ENCODE measurements at regions not wholly inside any gene's neighbourhood (a gene's known extent, or its start where the extent isn't known, plus 50 kb on each side); places are given as distances from the start of the nearest gene placed in this dataset.

DNA sequence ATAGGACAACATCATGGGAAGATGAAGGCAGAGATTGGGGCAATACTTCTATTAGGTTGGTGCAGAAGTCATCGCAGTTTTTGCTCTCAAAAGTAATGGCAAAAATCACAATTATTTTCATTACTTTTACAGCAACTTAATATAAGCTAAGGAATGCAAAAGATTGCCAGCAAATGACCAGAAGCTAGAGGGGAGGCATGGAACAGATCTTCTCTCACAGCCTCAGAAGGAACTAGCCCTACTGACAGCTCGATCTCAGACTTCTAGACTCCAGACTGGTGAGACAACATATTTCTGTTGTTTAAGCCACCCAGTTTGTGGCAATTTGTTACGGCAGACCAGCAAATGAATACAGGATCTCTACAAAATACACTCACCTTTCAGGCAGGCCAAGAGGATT, 348.5 kb upstream of the TBX3 start:
- TF ChIP-seq, protein P1, sequence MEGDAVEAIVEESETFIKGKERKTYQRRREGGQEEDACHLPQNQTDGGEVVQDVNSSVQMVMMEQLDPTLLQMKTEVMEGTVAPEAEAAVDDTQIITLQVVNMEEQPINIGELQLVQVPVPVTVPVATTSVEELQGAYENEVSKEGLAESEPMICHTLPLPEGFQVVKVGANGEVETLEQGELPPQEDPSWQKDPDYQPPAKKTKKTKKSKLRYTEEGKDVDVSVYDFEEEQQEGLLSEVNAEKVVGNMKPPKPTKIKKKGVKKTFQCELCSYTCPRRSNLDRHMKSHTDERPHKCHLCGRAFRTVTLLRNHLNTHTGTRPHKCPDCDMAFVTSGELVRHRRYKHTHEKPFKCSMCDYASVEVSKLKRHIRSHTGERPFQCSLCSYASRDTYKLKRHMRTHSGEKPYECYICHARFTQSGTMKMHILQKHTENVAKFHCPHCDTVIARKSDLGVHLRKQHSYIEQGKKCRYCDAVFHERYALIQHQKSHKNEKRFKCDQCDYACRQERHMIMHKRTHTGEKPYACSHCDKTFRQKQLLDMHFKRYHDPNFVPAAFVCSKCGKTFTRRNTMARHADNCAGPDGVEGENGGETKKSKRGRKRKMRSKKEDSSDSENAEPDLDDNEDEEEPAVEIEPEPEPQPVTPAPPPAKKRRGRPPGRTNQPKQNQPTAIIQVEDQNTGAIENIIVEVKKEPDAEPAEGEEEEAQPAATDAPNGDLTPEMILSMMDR (IDR thresholded peaks at IDR 0.05 in 2 of 3, conservative IDR thresholded peaks at IDR 0.05 in 1 of 3; ENCODE audit: borderline replicate concordance in 1 of 3, insufficient read depth in 1 of 3, low read depth in 2 of 3, low read length in 2 of 3): no peak
- TF ChIP-seq YY1 (IDR thresholded peaks at IDR 0.05; ENCODE audit: extremely low read depth, insufficient replicate concordance, low read depth, low read length) (no peak), SP1 (IDR thresholded peaks at IDR 0.05; ENCODE audit: low read depth) (no peak), POLR2AphosphoS5 (IDR thresholded peaks at IDR 0.05; ENCODE audit: low read depth, low read length) (no peak), ELF1 (IDR thresholded peaks at IDR 0.05; ENCODE audit: borderline replicate concordance, low read depth) (no peak), EZH2 (IDR thresholded peaks at IDR 0.05) (no peak), CEBPB (IDR thresholded peaks at IDR 0.05; ENCODE audit: low read depth) (no peak), TCF7L2 (IDR thresholded peaks at IDR 0.05; ENCODE audit: borderline replicate concordance, extremely low read depth, insufficient read depth, insufficient read length) (no peak), POLR2A (IDR thresholded peaks at IDR 0.05; ENCODE audit: borderline replicate concordance, extremely low read depth, insufficient read depth, insufficient read length) (no peak), EGR1 (IDR thresholded peaks at IDR 0.05; ENCODE audit: low read depth) (no peak), ZNF274 (IDR thresholded peaks at IDR 0.05; ENCODE audit: low read depth, low read length) (no peak)
- TF ChIP-seq, protein P2, sequence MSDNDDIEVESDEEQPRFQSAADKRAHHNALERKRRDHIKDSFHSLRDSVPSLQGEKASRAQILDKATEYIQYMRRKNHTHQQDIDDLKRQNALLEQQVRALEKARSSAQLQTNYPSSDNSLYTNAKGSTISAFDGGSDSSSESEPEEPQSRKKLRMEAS (IDR thresholded peaks at IDR 0.05): no peak
- TF ChIP-seq, protein P3, sequence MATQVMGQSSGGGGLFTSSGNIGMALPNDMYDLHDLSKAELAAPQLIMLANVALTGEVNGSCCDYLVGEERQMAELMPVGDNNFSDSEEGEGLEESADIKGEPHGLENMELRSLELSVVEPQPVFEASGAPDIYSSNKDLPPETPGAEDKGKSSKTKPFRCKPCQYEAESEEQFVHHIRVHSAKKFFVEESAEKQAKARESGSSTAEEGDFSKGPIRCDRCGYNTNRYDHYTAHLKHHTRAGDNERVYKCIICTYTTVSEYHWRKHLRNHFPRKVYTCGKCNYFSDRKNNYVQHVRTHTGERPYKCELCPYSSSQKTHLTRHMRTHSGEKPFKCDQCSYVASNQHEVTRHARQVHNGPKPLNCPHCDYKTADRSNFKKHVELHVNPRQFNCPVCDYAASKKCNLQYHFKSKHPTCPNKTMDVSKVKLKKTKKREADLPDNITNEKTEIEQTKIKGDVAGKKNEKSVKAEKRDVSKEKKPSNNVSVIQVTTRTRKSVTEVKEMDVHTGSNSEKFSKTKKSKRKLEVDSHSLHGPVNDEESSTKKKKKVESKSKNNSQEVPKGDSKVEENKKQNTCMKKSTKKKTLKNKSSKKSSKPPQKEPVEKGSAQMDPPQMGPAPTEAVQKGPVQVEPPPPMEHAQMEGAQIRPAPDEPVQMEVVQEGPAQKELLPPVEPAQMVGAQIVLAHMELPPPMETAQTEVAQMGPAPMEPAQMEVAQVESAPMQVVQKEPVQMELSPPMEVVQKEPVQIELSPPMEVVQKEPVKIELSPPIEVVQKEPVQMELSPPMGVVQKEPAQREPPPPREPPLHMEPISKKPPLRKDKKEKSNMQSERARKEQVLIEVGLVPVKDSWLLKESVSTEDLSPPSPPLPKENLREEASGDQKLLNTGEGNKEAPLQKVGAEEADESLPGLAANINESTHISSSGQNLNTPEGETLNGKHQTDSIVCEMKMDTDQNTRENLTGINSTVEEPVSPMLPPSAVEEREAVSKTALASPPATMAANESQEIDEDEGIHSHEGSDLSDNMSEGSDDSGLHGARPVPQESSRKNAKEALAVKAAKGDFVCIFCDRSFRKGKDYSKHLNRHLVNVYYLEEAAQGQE (IDR thresholded peaks at IDR 0.05; ENCODE audit: low read depth): no peak

All from HCT116 (cell line).